Activated T-helper 1 cell treated with anti-CD3 and anti-CD28 coated beads, Interleukin-12 subunit alpha, Interleukin-12 subunit beta, Interleukin-2, Interleukin-4 antibody, amounts not matched to agents 30 ng/mL and 10 ng/mL and 1 ng/mL, durations not matched to agents 14 hours and 24 hours and 36 hours (primary cell): ENCODE measurements at regions not wholly inside any gene's neighbourhood (a gene's known extent, or its start where the extent isn't known, plus 50 kb on each side); places are given as distances from the start of the nearest gene placed in this dataset.

Experiments used
- DNase-seq: peaks from one replicate; pipeline ENCODE4 v3.0.0; 2021; ENCODE audit warnings: low spot score
- H3K27ac Mint-ChIP-seq: one replicate; pipeline ENCODE4 v1.8.0; 2021; ENCODE audit warnings: mild to moderate bottlenecking, mixed read lengths
- H3K27me3 Mint-ChIP-seq: one replicate; pipeline ENCODE4 v1.8.0; 2022; ENCODE audit warnings: mild to moderate bottlenecking, moderate library complexity, mixed read lengths; ENCODE audit not compliant: insufficient read depth
- H3K36me3 Mint-ChIP-seq: one replicate; pipeline ENCODE4 v1.8.0; 2021; ENCODE audit warnings: low read depth, mixed read lengths
- H3K4me1 Mint-ChIP-seq: one replicate; pipeline ENCODE4 v1.8.0; 2021; ENCODE audit warnings: low read depth, mixed read lengths
- H3K4me3 Mint-ChIP-seq: one replicate; pipeline ENCODE4 v1.8.0; 2021; ENCODE audit warnings: mild to moderate bottlenecking, moderate library complexity, mixed read lengths
- H3K9me3 Mint-ChIP-seq: one replicate; pipeline ENCODE4 v1.8.0; 2021; ENCODE audit warnings: mixed read lengths
- intact Hi-C: fragments of 100-400 bp; cut with micrococcal nuclease; formaldehyde crosslinking; loops from one replicate; pipeline ENCODE4 v1.15.1; 2024

DNA sequence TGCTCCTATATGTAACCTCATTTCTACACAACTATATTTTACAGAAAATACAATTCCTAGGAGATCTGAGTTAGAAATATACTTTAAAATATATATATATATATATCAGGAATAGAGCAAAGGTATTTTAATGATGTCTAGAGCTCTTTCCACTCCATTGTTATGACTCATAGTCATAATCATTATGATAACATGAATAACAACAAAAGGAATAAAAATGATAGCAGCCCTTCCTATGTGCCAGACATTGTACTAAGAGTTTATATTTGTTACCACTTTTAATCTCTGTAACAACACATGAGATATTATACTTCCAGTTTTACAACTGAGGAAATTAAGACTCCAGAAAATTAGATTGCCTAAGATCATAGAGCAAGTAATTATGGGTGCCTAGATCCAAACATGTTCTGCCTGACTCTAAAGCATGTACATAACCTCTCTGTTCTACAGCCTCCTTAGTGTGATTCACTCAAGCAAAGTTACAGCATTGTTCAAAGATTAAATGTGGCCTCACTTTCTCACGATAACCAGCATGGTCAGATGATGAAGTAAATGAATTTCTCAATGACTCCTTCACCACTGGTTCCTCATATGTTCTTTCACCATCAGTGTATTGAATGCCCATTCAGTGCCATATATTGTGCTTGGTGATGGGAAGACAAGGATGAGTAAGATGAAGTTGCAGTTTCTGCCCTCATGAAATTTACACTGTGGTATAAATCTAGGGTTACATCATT lies 452.1 kb downstream of the EFNA5 start:
- no peak for DNase-seq
- no peaks in the 10 kb centered on the region for H3K4me1 Mint-ChIP-seq
- no peak overlapping the region for H3K4me3 Mint-ChIP-seq
- H3K27me3 Mint-ChIP-seq = no peaks in the 10 kb centered on the region
- no peaks in the 10 kb centered on the region for H3K9me3 Mint-ChIP-seq
- H3K27ac Mint-ChIP-seq = no peak overlapping the region
- H3K36me3 Mint-ChIP-seq = no peaks in the 10 kb centered on the region
- intact Hi-C loops = no loop called here

DNA sequence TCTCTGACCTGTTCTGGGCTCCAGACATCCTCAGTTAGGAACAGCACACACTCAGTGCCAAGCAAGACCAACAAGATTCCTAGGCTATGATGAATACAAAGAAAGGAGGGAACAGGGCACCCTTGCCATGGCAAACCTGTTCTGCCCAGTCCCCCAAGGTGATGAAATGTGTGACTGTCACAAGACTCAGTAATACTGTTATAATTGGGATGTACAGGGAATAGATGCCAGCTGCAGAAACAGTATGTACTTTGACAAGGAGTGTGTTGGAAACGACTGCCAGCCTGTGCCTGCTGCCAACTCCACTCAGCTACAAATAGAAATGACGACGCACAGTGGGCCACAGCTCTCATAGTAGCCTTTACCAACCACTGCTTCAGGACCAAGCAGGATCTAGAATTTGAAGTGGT lies 453.0 kb downstream of the EFNA5 start:
- Mint-ChIP-seq H3K4me3 (no peak overlapping the region), H3K27me3 (no peaks in the 10 kb centered on the region), H3K9me3 (no peaks in the 10 kb centered on the region), H3K27ac (no peak overlapping the region), H3K36me3 (no peaks in the 10 kb centered on the region), H3K4me1 (no peaks in the 10 kb centered on the region)
- intact Hi-C loops = no loop called here
- no peak for DNase-seq

DNA sequence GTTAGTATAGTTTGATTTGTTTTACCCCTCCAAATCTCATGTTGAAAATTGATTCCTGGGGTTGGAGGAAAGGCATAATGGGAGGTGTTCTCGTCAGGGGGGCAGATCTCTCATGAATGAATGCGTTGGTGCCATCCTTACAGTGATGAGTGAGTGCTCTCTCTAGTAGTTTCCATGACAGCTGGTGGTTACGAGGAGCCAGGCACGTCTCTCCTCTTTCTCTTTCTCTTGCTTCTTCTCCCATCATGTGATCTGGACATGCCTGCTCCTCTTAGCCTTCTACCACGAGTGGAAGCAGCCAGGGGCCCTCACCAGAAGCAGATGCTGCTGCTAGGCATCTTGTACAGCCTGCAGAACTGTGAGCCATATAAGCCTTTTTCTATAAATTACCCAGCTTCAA lies 454.1 kb downstream of the EFNA5 start:
- DNase-seq = no peak
- Mint-ChIP-seq H3K27ac (no peak overlapping the region), H3K36me3 (no peaks in the 10 kb centered on the region), H3K27me3 (no peaks in the 10 kb centered on the region), H3K4me3 (no peak overlapping the region), H3K4me1 (no peaks in the 10 kb centered on the region), H3K9me3 (no peaks in the 10 kb centered on the region)
- intact Hi-C loops = no loop called here

DNA sequence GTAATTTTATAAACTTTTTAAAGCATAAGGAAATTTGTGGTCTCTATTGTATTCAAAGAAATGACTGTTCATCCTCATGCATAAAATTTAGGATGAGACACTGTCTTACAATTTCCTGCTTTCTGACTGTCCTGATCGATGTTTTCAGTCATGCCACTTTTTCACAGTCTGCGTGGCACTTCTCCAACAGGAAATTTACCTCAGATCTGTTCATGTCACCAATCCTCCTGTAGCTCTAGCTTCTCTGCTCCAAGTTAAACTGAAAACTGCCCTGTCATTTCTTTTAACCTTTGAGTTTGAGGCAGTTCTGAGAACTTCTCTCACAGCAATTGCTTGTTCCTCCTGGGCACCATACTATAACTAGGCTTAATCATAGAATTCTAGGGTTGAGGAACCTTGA lies 455.1 kb downstream of the EFNA5 start:
- intact Hi-C loops = no loop called here
- Mint-ChIP-seq H3K36me3 (no peaks in the 10 kb centered on the region), H3K4me3 (no peak overlapping the region), H3K27me3 (no peaks in the 10 kb centered on the region), H3K27ac (no peak overlapping the region), H3K9me3 (no peaks in the 10 kb centered on the region), H3K4me1 (no peaks in the 10 kb centered on the region)
- DNase-seq = no peak

DNA sequence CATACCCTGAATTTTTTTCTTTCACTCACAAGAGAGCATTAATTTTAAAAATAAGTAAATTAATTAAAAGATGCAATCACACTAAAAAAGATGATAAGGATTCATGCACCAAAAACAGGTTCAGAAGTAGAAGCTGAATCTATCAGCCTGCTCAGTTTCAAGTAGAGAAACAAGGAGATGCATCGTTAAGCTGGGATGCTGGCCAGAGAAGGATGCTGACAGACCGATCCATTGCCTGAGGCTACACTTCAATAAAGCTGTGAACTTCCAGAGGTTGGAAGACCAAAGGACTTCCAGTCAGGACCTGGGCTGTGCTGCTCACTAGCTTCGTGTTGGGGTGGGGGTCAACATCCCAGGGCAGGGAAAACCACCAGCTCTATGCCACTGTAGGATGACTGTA lies 457.7 kb downstream of the EFNA5 start:
- Mint-ChIP-seq H3K4me3 (no peak overlapping the region), H3K9me3 (no peaks in the 10 kb centered on the region), H3K36me3 (no peaks in the 10 kb centered on the region), H3K27me3 (no peaks in the 10 kb centered on the region), H3K4me1 (no peaks in the 10 kb centered on the region), H3K27ac (no peak overlapping the region)
- no peak for DNase-seq
- intact Hi-C loops = no loop called here

DNA sequence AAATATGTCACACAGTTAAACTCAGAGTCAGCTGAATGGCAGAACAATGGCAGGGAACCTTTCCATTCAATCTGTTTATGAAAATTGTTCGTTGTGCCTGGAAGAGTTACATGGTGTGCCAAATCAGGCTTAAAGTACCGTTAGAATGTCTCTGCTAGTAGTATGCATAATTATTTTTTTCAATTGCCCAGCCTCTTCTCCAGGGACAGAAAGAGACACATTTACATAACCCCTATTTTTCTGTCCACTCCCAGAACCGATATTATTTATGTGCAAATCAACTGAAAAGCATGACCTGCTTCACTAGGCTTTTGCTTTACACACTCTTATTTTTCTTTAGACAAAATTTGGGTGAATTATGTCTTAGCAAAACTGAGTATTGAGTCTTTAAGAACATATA lies 459.1 kb downstream of the EFNA5 start:
- Mint-ChIP-seq H3K4me3 (no peak overlapping the region), H3K4me1 (no peaks in the 10 kb centered on the region), H3K36me3 (no peaks in the 10 kb centered on the region), H3K9me3 (no peaks in the 10 kb centered on the region), H3K27ac (no peak overlapping the region), H3K27me3 (no peaks in the 10 kb centered on the region)
- intact Hi-C loops = no loop called here
- DNase-seq = no peak

DNA sequence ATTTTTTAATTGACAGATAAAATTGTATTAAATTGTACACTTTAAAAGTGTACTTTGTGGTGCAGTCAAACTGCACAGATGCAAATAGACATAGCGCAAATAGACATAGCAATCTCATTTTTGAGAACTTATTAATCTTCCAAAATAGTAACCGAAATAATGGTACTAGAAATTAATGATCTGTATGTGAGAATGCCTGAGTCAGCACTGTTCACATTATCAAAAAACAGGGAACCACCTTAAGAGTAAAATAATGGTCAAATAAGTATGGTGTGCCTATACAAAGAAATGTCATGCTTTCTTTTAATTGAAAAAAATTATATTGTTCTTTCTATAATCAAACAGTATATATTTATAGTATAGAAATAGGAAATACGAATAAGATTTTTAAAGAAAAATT lies 461.9 kb downstream of the EFNA5 start:
- H3K4me3 Mint-ChIP-seq = no peak overlapping the region
- intact Hi-C loops = no loop called here
- no peaks in the 10 kb centered on the region for H3K27me3 Mint-ChIP-seq
- DNase-seq = no peak
- no peak overlapping the region for H3K27ac Mint-ChIP-seq
- no peaks in the 10 kb centered on the region for H3K4me1 Mint-ChIP-seq
- no peaks in the 10 kb centered on the region for H3K36me3 Mint-ChIP-seq
- H3K9me3 Mint-ChIP-seq = no peaks in the 10 kb centered on the region

DNA sequence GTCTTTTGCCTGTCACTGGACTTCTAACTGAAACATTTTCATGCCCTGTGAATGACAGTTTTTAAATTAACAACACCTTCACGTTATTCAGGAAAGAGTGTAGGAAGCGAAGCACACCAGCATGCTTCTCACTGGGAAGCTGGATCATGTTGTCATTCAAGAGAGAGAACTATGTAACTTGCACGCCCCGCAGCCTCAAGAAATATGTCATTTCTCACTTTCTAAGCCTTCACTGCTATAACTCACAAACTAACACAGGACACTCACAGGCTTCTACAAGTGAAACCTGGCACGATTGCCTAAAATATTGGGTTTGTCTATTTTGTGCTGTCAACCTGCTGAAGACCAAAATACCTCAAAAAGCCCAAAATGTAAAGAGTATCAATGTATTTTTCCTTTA lies 466.3 kb downstream of the EFNA5 start:
- no peak for DNase-seq
- H3K36me3 Mint-ChIP-seq = no peaks in the 10 kb centered on the region
- H3K4me1 Mint-ChIP-seq = no peaks in the 10 kb centered on the region
- no peaks in the 10 kb centered on the region for H3K27me3 Mint-ChIP-seq
- no peak overlapping the region for H3K4me3 Mint-ChIP-seq
- intact Hi-C loops = no loop called here
- no peaks in the 10 kb centered on the region for H3K9me3 Mint-ChIP-seq
- H3K27ac Mint-ChIP-seq = no peak overlapping the region

DNA sequence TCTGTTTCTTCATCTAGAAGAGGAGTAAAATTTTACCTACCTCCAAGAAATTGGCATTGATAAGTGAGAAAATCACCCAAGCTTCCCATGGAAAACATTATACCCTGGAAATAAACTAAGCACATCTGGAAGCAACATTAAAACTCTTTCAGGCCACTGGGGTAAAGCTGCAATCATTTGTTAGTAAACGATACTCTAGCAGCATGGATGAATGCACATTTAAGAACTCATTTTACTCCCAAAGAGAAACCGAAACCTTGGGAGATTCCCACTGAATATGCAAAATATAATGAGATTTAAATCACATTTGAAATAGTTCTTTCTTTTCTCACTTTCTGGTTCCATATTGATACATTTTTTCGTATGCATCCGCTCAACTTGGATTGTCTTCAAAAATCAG lies 467.5 kb downstream of the EFNA5 start:
- no peaks in the 10 kb centered on the region for H3K36me3 Mint-ChIP-seq
- H3K9me3 Mint-ChIP-seq = no peaks in the 10 kb centered on the region
- H3K27ac Mint-ChIP-seq = no peak overlapping the region
- no peak for DNase-seq
- intact Hi-C loops = no loop called here
- H3K4me3 Mint-ChIP-seq = no peak overlapping the region
- H3K4me1 Mint-ChIP-seq = no peaks in the 10 kb centered on the region
- H3K27me3 Mint-ChIP-seq = no peaks in the 10 kb centered on the region

DNA sequence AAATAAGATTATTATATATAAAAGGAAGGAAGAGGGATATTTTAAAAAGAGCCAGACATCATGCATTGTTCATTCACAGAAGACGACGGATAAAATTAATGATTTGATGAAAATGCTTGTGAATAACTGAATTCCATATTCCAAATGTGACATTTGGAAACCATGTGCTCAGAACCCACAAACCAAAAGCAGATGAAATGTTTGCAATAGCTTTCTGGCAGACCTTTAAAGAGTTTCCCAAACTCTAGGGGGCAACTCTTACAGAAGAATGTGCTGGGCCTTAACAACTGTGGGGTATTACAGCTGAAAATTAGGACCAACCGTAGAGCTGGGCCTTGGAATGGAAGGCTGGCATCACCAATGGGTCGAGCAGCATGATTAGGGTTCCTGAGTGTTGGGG lies 471.0 kb downstream of the EFNA5 start:
- no peaks in the 10 kb centered on the region for H3K9me3 Mint-ChIP-seq
- no peaks in the 10 kb centered on the region for H3K4me1 Mint-ChIP-seq
- no peak for DNase-seq
- no peak overlapping the region for H3K27ac Mint-ChIP-seq
- H3K27me3 Mint-ChIP-seq = no peaks in the 10 kb centered on the region
- H3K4me3 Mint-ChIP-seq = no peak overlapping the region
- intact Hi-C loops = no loop called here
- H3K36me3 Mint-ChIP-seq = no peaks in the 10 kb centered on the region

DNA sequence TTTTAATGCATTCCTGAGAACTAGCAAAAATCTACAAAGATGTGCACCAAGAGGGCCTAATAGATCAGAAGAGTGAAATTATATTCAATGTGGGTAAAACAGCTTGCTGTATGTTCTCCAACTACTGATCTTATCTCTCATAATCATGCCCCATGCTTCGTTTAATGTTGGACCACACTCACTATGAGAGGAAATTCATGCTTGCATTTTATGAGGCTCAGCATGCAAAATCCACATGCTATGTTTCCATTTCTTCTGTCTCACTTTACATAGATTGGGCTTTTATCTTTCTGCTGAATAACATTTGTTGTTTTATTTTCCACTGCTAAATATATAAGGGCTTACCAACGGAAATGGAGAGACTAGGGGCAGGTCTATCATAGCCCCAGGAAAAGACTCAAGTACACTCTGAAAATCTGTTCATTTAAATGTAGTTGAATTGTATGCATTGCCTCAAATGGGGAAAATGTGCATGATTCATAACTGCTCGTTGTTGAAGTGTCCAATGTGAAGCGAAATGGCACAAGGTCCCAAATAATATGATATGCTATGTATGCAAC lies 474.2 kb downstream of the EFNA5 start:
- H3K4me3 Mint-ChIP-seq = no peak overlapping the region
- no peak overlapping the region for H3K27ac Mint-ChIP-seq
- no peaks in the 10 kb centered on the region for H3K27me3 Mint-ChIP-seq
- H3K4me1 Mint-ChIP-seq = no peaks in the 10 kb centered on the region
- no peaks in the 10 kb centered on the region for H3K9me3 Mint-ChIP-seq
- no peaks in the 10 kb centered on the region for H3K36me3 Mint-ChIP-seq
- intact Hi-C loops = no loop called here
- no peak for DNase-seq

DNA sequence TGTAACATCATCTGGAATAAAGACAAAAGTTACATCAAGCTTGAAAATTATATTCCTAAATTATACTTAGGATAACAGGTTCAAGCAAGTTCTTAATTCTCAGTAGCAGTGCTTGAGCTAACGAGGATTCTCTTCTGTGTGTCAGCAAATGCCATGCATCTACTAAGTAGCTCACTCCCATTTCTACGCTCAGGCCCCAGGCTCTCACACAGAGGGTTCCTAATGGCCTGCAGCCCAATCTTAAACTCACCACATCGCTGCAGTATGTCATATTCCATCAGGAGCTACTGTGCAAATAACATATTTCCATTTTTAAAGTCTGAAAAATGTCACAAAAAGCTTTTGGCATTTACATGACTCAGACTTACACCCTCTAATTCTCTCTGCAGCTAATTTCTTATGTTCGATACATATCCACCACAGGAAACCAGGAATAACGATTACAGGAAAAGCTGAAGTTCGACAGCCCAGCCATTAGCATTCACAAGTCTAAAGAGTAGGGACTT lies 474.8 kb downstream of the EFNA5 start:
- intact Hi-C loops = no loop called here
- no peak overlapping the region for H3K4me3 Mint-ChIP-seq
- no peaks in the 10 kb centered on the region for H3K9me3 Mint-ChIP-seq

DNA sequence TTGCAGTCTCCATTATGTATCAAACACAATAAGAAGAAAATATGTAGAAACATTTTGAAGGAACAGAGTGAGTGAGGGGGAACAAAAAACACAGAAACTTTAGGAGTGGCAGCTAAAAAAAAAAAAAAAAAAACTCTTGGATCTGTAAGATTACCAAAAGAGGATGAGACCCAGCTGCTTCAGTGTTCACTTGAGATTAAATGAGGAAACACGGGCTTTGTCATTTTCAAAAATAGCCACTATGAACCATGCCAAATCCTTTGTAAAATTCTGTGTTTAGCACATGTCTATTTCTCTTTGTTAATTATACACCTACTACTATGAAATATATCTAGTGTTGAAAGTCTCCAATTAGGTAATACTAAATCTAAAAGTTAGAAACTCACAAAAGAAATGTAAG lies 485.9 kb downstream of the EFNA5 start:
- H3K27ac Mint-ChIP-seq = no peak overlapping the region
- no peak overlapping the region for H3K4me3 Mint-ChIP-seq
- no peak for DNase-seq
- no peaks in the 10 kb centered on the region for H3K4me1 Mint-ChIP-seq
- no peaks in the 10 kb centered on the region for H3K9me3 Mint-ChIP-seq
- intact Hi-C loops = no loop called here
- no peaks in the 10 kb centered on the region for H3K27me3 Mint-ChIP-seq
- no peaks in the 10 kb centered on the region for H3K36me3 Mint-ChIP-seq

More for the DNA sequence above, 474.8 kb downstream of the EFNA5 start:
- no peak overlapping the region for H3K27ac Mint-ChIP-seq
- DNase-seq = no peak
- H3K4me1 Mint-ChIP-seq = no peaks in the 10 kb centered on the region
- H3K27me3 Mint-ChIP-seq = no peaks in the 10 kb centered on the region
- H3K36me3 Mint-ChIP-seq = no peaks in the 10 kb centered on the region

DNA sequence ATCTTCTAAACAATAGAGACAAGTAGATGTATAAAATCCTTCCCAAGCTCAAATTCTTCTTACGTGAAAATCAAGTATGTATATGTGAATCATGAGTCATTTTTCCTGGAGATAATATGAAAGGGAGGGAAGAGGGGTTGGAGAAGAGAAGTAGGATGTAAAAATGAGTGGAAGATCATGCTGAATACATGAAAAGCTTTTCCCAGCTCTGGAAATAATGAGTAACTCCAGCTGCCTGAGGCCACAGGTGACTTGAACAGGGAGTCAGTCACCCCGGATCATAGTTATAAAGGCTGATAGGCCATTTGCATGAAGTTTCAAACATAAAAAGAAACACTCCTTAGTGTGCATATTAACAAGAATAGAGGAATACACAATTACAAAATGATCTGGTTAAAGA lies 486.7 kb downstream of the EFNA5 start:
- Mint-ChIP-seq H3K4me3 (no peak overlapping the region), H3K36me3 (no peaks in the 10 kb centered on the region), H3K27ac (no peak overlapping the region), H3K9me3 (no peaks in the 10 kb centered on the region), H3K27me3 (no peaks in the 10 kb centered on the region), H3K4me1 (no peaks in the 10 kb centered on the region)
- no peak for DNase-seq
- intact Hi-C loops = no loop called here
